ENCODE measurements at regions not wholly inside any gene's neighbourhood (a gene's known extent, or its start where the extent isn't known, plus 50 kb on each side); places are given as distances from the start of the nearest gene placed in this dataset.

- TF ChIP-seq, protein P1, sequence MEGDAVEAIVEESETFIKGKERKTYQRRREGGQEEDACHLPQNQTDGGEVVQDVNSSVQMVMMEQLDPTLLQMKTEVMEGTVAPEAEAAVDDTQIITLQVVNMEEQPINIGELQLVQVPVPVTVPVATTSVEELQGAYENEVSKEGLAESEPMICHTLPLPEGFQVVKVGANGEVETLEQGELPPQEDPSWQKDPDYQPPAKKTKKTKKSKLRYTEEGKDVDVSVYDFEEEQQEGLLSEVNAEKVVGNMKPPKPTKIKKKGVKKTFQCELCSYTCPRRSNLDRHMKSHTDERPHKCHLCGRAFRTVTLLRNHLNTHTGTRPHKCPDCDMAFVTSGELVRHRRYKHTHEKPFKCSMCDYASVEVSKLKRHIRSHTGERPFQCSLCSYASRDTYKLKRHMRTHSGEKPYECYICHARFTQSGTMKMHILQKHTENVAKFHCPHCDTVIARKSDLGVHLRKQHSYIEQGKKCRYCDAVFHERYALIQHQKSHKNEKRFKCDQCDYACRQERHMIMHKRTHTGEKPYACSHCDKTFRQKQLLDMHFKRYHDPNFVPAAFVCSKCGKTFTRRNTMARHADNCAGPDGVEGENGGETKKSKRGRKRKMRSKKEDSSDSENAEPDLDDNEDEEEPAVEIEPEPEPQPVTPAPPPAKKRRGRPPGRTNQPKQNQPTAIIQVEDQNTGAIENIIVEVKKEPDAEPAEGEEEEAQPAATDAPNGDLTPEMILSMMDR (IDR thresholded peaks at IDR 0.05): no peak
- no peak for TF ChIP-seq EZH2 (IDR thresholded peaks at IDR 0.05; ENCODE audit: borderline replicate concordance, insufficient read depth, low read depth, low read length, poor library complexity, severe bottlenecking)
These were observed 70.6 kb upstream of the AKR1E2 start for GRCh38 chr10:4755286-4755989.

Measured in B cell (primary cell).